ENCODE measurements at regions not wholly inside any gene's neighbourhood (a gene's known extent, or its start where the extent isn't known, plus 50 kb on each side); places are given as distances from the start of the nearest gene placed in this dataset.
A peak's percentile ranks its signal among the peaks of the same experiment; 100 is the strongest.
"Not testable (repeated sequence)": the region's sequence is repeated elsewhere in the genome, so short reads cannot be mapped to it uniquely, and the experiment has no call there.

GRCh38 chr15:66883284-66883911, 181.4 kb downstream of the SMAD6 start:
- peak; percentile 98 for DNase-seq (ENCODE audit: low read depth)

- no peak for DNase-seq (ENCODE audit: low read depth)
These were observed 181.2 kb upstream of the SMAD3 start for GRCh38 chr15:66884115-66884622.

GRCh38 chr15:66884661-66885237, 180.7 kb upstream of the SMAD3 start:
- DNase-seq (ENCODE audit: low read depth), result no peak

- no peak for DNase-seq (ENCODE audit: low read depth)
These were observed 180.0 kb upstream of the SMAD3 start for GRCh38 chr15:66885281-66885915.

GRCh38 chr15:66886241-66886675, 179.1 kb upstream of the SMAD3 start:
- no peak for DNase-seq (ENCODE audit: low read depth)

- DNase-seq (ENCODE audit: low read depth), result no peak
These were observed 178.6 kb upstream of the SMAD3 start for GRCh38 chr15:66886686-66887273.

- not testable (repeated sequence) for DNase-seq (ENCODE audit: low read depth)
These were observed 176.1 kb upstream of the SMAD3 start for GRCh38 chr15:66889298-66889697.

GRCh38 chr15:66891776-66892175, 173.6 kb upstream of the SMAD3 start:
- DNase-seq (ENCODE audit: low read depth), result no peak

GRCh38 chr15:66893294-66893693, 172.1 kb upstream of the SMAD3 start:
- DNase-seq (ENCODE audit: low read depth), result no peak

- DNase-seq (ENCODE audit: low read depth), result no peak
These were observed 171.0 kb upstream of the SMAD3 start for GRCh38 chr15:66894363-66894762.

- no peak for DNase-seq (ENCODE audit: low read depth)
These were observed 170.2 kb upstream of the SMAD3 start for GRCh38 chr15:66894986-66895780.

- DNase-seq (ENCODE audit: low read depth), result no peak
These were observed 169.5 kb upstream of the SMAD3 start for GRCh38 chr15:66895794-66896453.

- DNase-seq (ENCODE audit: low read depth), result no peak
These were observed 168.8 kb upstream of the SMAD3 start for GRCh38 chr15:66896611-66897010.

GRCh38 chr15:66897416-66897815, 168.0 kb upstream of the SMAD3 start:
- DNase-seq (ENCODE audit: low read depth), result no peak

GRCh38 chr15:66897971-66898370, 167.4 kb upstream of the SMAD3 start:
- DNase-seq (ENCODE audit: low read depth), result no peak

GRCh38 chr15:66898656-66899386, 166.6 kb upstream of the SMAD3 start:
- no peak for DNase-seq (ENCODE audit: low read depth)

- DNase-seq (ENCODE audit: low read depth), result no peak
These were observed 165.6 kb upstream of the SMAD3 start for GRCh38 chr15:66899555-66900350.

GRCh38 chr15:66900586-66901310, 164.7 kb upstream of the SMAD3 start:
- no peak for DNase-seq (ENCODE audit: low read depth)

Measured in forelimb muscle (tissue), 1 donor.